ENCODE measurements at regions not wholly inside any gene's neighbourhood (a gene's known extent, or its start where the extent isn't known, plus 50 kb on each side); places are given as distances from the start of the nearest gene placed in this dataset.
A peak's percentile ranks its signal among the peaks of the same experiment; 100 is the strongest.

- no peak overlapping the region for H2BK15ac ChIP-seq (ENCODE audit: low read depth, low read length)
- H3K23me2 ChIP-seq (ENCODE audit: insufficient read length, low read depth, low read length, poor library complexity, severe bottlenecking): no peaks in the 10 kb centered on the region
- WGBS (ENCODE audit: extremely low coverage, insufficient read length, low lambda C conversion rate): no CpG with 5 or more reads among the region's 11 CpGs
Observed at GRCh38 chr12:126747530-126748149, 1519.3 kb upstream of the TMEM132C start.

More at GRCh38 chr12:126747530-126748149, 1519.3 kb upstream of the TMEM132C start:
- H3K36me3 Mint-ChIP-seq (ENCODE audit: insufficient read depth in 1 of 3, low read depth in 3 of 3): no peaks in the 10 kb centered on the region
- H3K4me1 Mint-ChIP-seq: no peaks in the 10 kb centered on the region
- no peak overlapping the region for H2AFZ ChIP-seq (ENCODE audit: low read length)
- H3K27me3 Mint-ChIP-seq (ENCODE audit: low read depth): peaks cover 3% of the 10 kb centered on the region
- H4K91ac ChIP-seq (ENCODE audit: insufficient read length, low read depth, low read length): no peak overlapping the region
- no peak overlapping the region for H2BK20ac ChIP-seq (ENCODE audit: low read depth, low read length, poor library complexity, severe bottlenecking)
- no peaks in the 10 kb centered on the region for H3K9me3 ChIP-seq (ENCODE audit: control insufficient read depth, low read depth, low read length)
- no peak overlapping the region for H2BK12ac ChIP-seq (ENCODE audit: insufficient read length, low read depth, low read length)
- no peak overlapping the region for H3K4me3 Mint-ChIP-seq
- H3K56ac ChIP-seq (ENCODE audit: insufficient read length, low read depth, low read length): no peak overlapping the region
- no peak overlapping the region for H3K27ac Mint-ChIP-seq
- H3K4me1 ChIP-seq (ENCODE audit: insufficient read depth, low read length): no peaks in the 10 kb centered on the region
- no peaks in the 10 kb centered on the region for H3K79me1 ChIP-seq (ENCODE audit: insufficient read depth, low read depth, low read length, poor library complexity, severe bottlenecking)
- no peak overlapping the region for H3K14ac ChIP-seq (ENCODE audit: insufficient read depth, low read length)
- no peak overlapping the region for H3K4ac ChIP-seq (ENCODE audit: low read depth, low read length)
- no peaks in the 10 kb centered on the region for H3K27me3 ChIP-seq (ENCODE audit: insufficient read depth, low read length)
- no peak overlapping the region for H4K5ac ChIP-seq (ENCODE audit: insufficient read length, low read depth, low read length)
- no peak overlapping the region for H2BK5ac ChIP-seq (ENCODE audit: insufficient read length, low read length)
- no peak overlapping the region for H3K9ac ChIP-seq (ENCODE audit: extremely low read depth, insufficient read length, low read length)
- no peaks in the 10 kb centered on the region for H4K20me1 ChIP-seq (ENCODE audit: control insufficient read depth, insufficient read depth, insufficient read length)
- H3K4me2 ChIP-seq (ENCODE audit: insufficient read depth, insufficient read length, low read length): no peak overlapping the region
- H2AK5ac ChIP-seq (ENCODE audit: insufficient read length, low read length): no peak overlapping the region
- no peak overlapping the region for H4K8ac ChIP-seq (replicated peaks; ENCODE audit: insufficient read length, low read depth, low read length)
- no peak overlapping the region for H3K23ac ChIP-seq (ENCODE audit: insufficient read length, low read depth, low read length)
- no peak overlapping the region for H3T11ph ChIP-seq (ENCODE audit: low read length)
- peak; percentile 76 for DNase-seq
- peak; percentile 98 for TF ChIP-seq CTCF (conservative IDR thresholded peaks at IDR 0.05)
- no peak overlapping the region for H2BK120ac ChIP-seq (ENCODE audit: low read depth, low read length, poor library complexity, severe bottlenecking)
- peaks cover 0 to 6% of the 10 kb centered on the region in 2 experiments; a peak in 3 of 5 replicates for H3K9me3 Mint-ChIP-seq
- H3K27ac ChIP-seq (ENCODE audit: insufficient read length, low read depth, low read length): no peak overlapping the region
- H3K79me2 ChIP-seq (ENCODE audit: insufficient read depth, low read length): no peaks in the 10 kb centered on the region
- no peak overlapping the region for H3K18ac ChIP-seq (ENCODE audit: insufficient read length, low read depth, low read length)

Measured in H9 (cell line).